H1 (cell line): ENCODE measurements at regions not wholly inside any gene's neighbourhood (a gene's known extent, or its start where the extent isn't known, plus 50 kb on each side); places are given as distances from the start of the nearest gene placed in this dataset.

ENCODE experiments used
- ASH2L ChIP-seq: fragments of 200-600, 300-600 bp; sonication (generic); IDR thresholded peaks from one replicate; pipeline ENCODE4 v1.7.1; 2017; ENCODE audit warnings: low read length
- BRCA1 ChIP-seq: IDR thresholded peaks from 2 replicates; pipeline ENCODE4 v1.6.1; 2012; ENCODE audit warnings: low read depth, low read length, improper control_type of control experiment
- CEBPB ChIP-seq: IDR thresholded peaks from 2 replicates; pipeline ENCODE4 v1.6.1; 2012; ENCODE audit warnings: low read depth, low read length
- CHD1 ChIP-seq: IDR thresholded peaks from 2 replicates; pipeline ENCODE4 v1.6.1; 2012; ENCODE audit warnings: low read depth, low read length, improper control_type of control experiment
- EZH2 ChIP-seq: fragments of 200-600 bp; sonication (generic); IDR thresholded peaks from 2 replicates; pipeline ENCODE4 v1.7.1; 2012; ENCODE audit warnings: low read depth, mild to moderate bottlenecking, moderate library complexity, low read length, inconsistent platforms; ENCODE audit not compliant: severe bottlenecking
- NRF1 ChIP-seq: IDR thresholded peaks from 2 replicates; pipeline ENCODE4 v1.6.1; 2011; ENCODE audit warnings: mild to moderate bottlenecking, low read depth, low read length, improper control_type of control experiment
- POLR2AphosphoS5 ChIP-seq: IDR thresholded peaks from 2 replicates; pipeline ENCODE4 v1.6.1; 2011; ENCODE audit warnings: low read depth, low read length
- RAD21 ChIP-seq, 2 experiments: IDR thresholded peaks in 1 of 2; conservative IDR thresholded peaks in 1 of 2; 2 replicates each; pipeline ENCODE4 v1.6.1; 2011; ENCODE audit warnings: low read depth in 2 of 2, low read length in 2 of 2, improper control_type of control experiment in 1 of 2, inconsistent platforms in 1 of 2, mild to moderate bottlenecking in 1 of 2, moderate library complexity in 1 of 2
- RFX5 ChIP-seq: IDR thresholded peaks from 2 replicates; pipeline ENCODE4 v1.6.1; 2011; ENCODE audit warnings: low read depth, low read length, improper control_type of control experiment, borderline replicate concordance
- YY1 ChIP-seq: IDR thresholded peaks from 2 replicates; pipeline ENCODE4 v1.6.1; 2011; ENCODE audit warnings: low read depth, mild to moderate bottlenecking, low read length
- TF ChIP-seq, protein P1 (sequence below), 3 experiments: IDR thresholded peaks; 1 replicate in 2 of 3; 2 replicates in 1 of 3; pipeline versions ENCODE4 v1.5.1 to v1.6.1; 2011; ENCODE audit warnings: low read length in 3 of 3, mild to moderate bottlenecking in 3 of 3, inconsistent platforms in 2 of 3, low read depth in 1 of 3, moderate library complexity in 1 of 3; ENCODE audit not compliant: insufficient read depth in 1 of 3; ENCODE audit errors: control extremely low read depth in 1 of 3
- TF ChIP-seq, protein P2 (sequence below): IDR thresholded peaks from 2 replicates; pipeline ENCODE4 v1.6.1; 2012; ENCODE audit warnings: inconsistent platforms

DNA sequence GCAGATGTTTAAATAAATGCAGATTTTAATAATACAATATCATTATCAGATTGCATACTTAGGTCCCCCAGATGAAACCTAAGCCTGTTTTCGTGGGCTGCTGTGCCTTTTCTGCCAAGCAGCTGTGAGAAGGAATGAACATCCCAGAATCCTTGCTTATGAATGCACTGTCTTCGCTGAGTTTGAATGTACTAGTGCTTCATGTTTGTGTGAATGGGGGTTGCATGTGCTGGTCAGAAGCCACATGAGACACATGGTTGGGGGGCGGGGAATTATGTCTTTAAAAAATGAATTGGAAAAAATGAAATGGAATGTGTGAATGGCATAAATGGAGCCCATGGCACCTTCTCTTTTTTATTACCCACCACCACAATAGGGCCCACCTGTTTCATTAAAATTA is 125.4 kb upstream of the HSD17B12 start:
- TF ChIP-seq CEBPB (no peak), YY1 (no peak), EZH2 (no peak), RFX5 (no peak), RAD21 (IDR thresholded peaks at IDR 0.05 in 1 of 2, conservative IDR thresholded peaks at IDR 0.05 in 1 of 2; ENCODE audit: low read depth in 2 of 2, low read length in 2 of 2) (no peak), CHD1 (no peak), NRF1 (no peak), POLR2AphosphoS5 (no peak), ASH2L (no peak), BRCA1 (no peak)
- TF ChIP-seq, protein P1, sequence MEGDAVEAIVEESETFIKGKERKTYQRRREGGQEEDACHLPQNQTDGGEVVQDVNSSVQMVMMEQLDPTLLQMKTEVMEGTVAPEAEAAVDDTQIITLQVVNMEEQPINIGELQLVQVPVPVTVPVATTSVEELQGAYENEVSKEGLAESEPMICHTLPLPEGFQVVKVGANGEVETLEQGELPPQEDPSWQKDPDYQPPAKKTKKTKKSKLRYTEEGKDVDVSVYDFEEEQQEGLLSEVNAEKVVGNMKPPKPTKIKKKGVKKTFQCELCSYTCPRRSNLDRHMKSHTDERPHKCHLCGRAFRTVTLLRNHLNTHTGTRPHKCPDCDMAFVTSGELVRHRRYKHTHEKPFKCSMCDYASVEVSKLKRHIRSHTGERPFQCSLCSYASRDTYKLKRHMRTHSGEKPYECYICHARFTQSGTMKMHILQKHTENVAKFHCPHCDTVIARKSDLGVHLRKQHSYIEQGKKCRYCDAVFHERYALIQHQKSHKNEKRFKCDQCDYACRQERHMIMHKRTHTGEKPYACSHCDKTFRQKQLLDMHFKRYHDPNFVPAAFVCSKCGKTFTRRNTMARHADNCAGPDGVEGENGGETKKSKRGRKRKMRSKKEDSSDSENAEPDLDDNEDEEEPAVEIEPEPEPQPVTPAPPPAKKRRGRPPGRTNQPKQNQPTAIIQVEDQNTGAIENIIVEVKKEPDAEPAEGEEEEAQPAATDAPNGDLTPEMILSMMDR (IDR thresholded peaks at IDR 0.05; ENCODE audit: control extremely low read depth in 1 of 3, insufficient read depth in 1 of 3, low read depth in 1 of 3, low read length in 3 of 3), result no peak
- TF ChIP-seq, protein P2, sequence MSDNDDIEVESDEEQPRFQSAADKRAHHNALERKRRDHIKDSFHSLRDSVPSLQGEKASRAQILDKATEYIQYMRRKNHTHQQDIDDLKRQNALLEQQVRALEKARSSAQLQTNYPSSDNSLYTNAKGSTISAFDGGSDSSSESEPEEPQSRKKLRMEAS, result no peak
